ENCODE measurements at regions not wholly inside any gene's neighbourhood (a gene's known extent, or its start where the extent isn't known, plus 50 kb on each side); places are given as distances from the start of the nearest gene placed in this dataset.

DNA sequence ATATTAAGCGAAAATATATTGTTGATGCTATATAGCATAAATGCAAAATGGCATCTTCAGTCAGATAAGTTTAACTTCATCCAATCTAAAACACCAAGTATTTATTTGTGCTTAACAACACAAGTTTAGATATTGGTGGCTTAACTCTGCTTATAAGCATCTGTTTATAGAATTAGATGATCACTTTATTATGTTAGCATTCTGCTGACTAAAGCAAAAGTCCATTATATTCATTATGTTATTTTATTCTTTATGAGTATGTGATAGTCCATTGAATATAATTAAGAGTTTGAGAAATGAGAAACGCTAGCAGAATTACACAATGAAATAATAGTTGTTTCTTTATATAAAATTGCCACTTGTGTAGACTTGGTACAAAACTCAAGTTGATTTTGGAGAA is 401.2 kb upstream of the CDH7 start:
- ATAC-seq (ENCODE audit: insufficient read depth, low read depth) (no peak), DNase-seq (no peak)
- H3K79me2 ChIP-seq (ENCODE audit: insufficient read depth, low read length) = no peaks in the 10 kb centered on the region
- no peaks in the 10 kb centered on the region for H3K4me1 ChIP-seq (ENCODE audit: insufficient read depth, low read length)
- no peak overlapping the region for H3K9ac ChIP-seq (ENCODE audit: low read depth, low read length)
- H3K27ac ChIP-seq (ENCODE audit: low read length) = no peak overlapping the region
- H3K9me3 ChIP-seq (ENCODE audit: insufficient read depth, low read length, severe bottlenecking) = no peaks in the 10 kb centered on the region
- H3K36me3 ChIP-seq (ENCODE audit: insufficient read depth, low read length) = no peaks in the 10 kb centered on the region
- H3K4me3 ChIP-seq (ENCODE audit: low read depth in 1 of 2, low read length in 2 of 2) = no peak overlapping the region
- H2AFZ ChIP-seq (ENCODE audit: low read depth, low read length) = no peak overlapping the region
- H4K20me1 ChIP-seq (ENCODE audit: insufficient read depth, low read length) = no peaks in the 10 kb centered on the region
- TF ChIP-seq CTCF (IDR thresholded peaks at IDR 0.05; ENCODE audit: borderline replicate concordance, extremely low read depth, low read length, poor library complexity, severe bottlenecking) = no peak
- no peak for TF ChIP-seq EZH2 (IDR thresholded peaks at IDR 0.05; ENCODE audit: borderline replicate concordance, low read depth, low read length, severe bottlenecking)
- no peaks in the 10 kb centered on the region for H3K27me3 ChIP-seq (ENCODE audit: insufficient read depth, low read length, poor library complexity)
- H3K4me2 ChIP-seq (ENCODE audit: insufficient read depth, low read length) = no peak overlapping the region

GRCh38 chr18:65347446-65347845 is 403.4 kb upstream of the CDH7 start:
- Histone ChIP-seq H3K36me3 (ENCODE audit: insufficient read depth, low read length) (no peaks in the 10 kb centered on the region), H3K4me3 (ENCODE audit: low read depth in 1 of 2, low read length in 2 of 2) (no peak overlapping the region), H3K27me3 (ENCODE audit: insufficient read depth, low read length, poor library complexity) (no peaks in the 10 kb centered on the region), H3K9ac (ENCODE audit: low read depth, low read length) (no peak overlapping the region), H3K9me3 (ENCODE audit: insufficient read depth, low read length, severe bottlenecking) (no peaks in the 10 kb centered on the region), H3K27ac (ENCODE audit: low read length) (no peak overlapping the region), H4K20me1 (ENCODE audit: insufficient read depth, low read length) (no peaks in the 10 kb centered on the region), H2AFZ (ENCODE audit: low read depth, low read length) (no peak overlapping the region), H3K4me2 (ENCODE audit: insufficient read depth, low read length) (no peak overlapping the region), H3K79me2 (ENCODE audit: insufficient read depth, low read length) (no peaks in the 10 kb centered on the region), H3K4me1 (ENCODE audit: insufficient read depth, low read length) (no peaks in the 10 kb centered on the region)
- ATAC-seq (ENCODE audit: insufficient read depth, low read depth) (no peak), DNase-seq (no peak)
- no peak for TF ChIP-seq CTCF (IDR thresholded peaks at IDR 0.05; ENCODE audit: borderline replicate concordance, extremely low read depth, low read length, poor library complexity, severe bottlenecking)
- TF ChIP-seq EZH2 (IDR thresholded peaks at IDR 0.05; ENCODE audit: borderline replicate concordance, low read depth, low read length, severe bottlenecking) = no peak

GRCh38 chr18:65346086-65346485 is 404.7 kb upstream of the CDH7 start:
- no peaks in the 10 kb centered on the region for H3K9me3 ChIP-seq (ENCODE audit: insufficient read depth, low read length, severe bottlenecking)
- H3K4me2 ChIP-seq (ENCODE audit: insufficient read depth, low read length) = no peak overlapping the region
- H3K4me3 ChIP-seq (ENCODE audit: low read depth in 1 of 2, low read length in 2 of 2) = no peak overlapping the region
- no peak overlapping the region for H2AFZ ChIP-seq (ENCODE audit: low read depth, low read length)
- H3K27ac ChIP-seq (ENCODE audit: low read length) = no peak overlapping the region
- DNase-seq (no peak), ATAC-seq (ENCODE audit: insufficient read depth, low read depth) (no peak)
- H3K79me2 ChIP-seq (ENCODE audit: insufficient read depth, low read length) = no peaks in the 10 kb centered on the region
- H3K4me1 ChIP-seq (ENCODE audit: insufficient read depth, low read length) = no peaks in the 10 kb centered on the region
- TF ChIP-seq CTCF (IDR thresholded peaks at IDR 0.05; ENCODE audit: borderline replicate concordance, extremely low read depth, low read length, poor library complexity, severe bottlenecking) (no peak), EZH2 (IDR thresholded peaks at IDR 0.05; ENCODE audit: borderline replicate concordance, low read depth, low read length, severe bottlenecking) (no peak)
- no peak overlapping the region for H3K9ac ChIP-seq (ENCODE audit: low read depth, low read length)
- H3K27me3 ChIP-seq (ENCODE audit: insufficient read depth, low read length, poor library complexity) = no peaks in the 10 kb centered on the region
- H3K36me3 ChIP-seq (ENCODE audit: insufficient read depth, low read length) = no peaks in the 10 kb centered on the region
- no peaks in the 10 kb centered on the region for H4K20me1 ChIP-seq (ENCODE audit: insufficient read depth, low read length)

- H3K27ac ChIP-seq (ENCODE audit: low read length) = no peak overlapping the region
- no peaks in the 10 kb centered on the region for H3K9me3 ChIP-seq (ENCODE audit: insufficient read depth, low read length, severe bottlenecking)
- TF ChIP-seq CTCF (IDR thresholded peaks at IDR 0.05; ENCODE audit: borderline replicate concordance, extremely low read depth, low read length, poor library complexity, severe bottlenecking) (no peak), EZH2 (IDR thresholded peaks at IDR 0.05; ENCODE audit: borderline replicate concordance, low read depth, low read length, severe bottlenecking) (no peak)
- H3K79me2 ChIP-seq (ENCODE audit: insufficient read depth, low read length) = no peaks in the 10 kb centered on the region
- no peak overlapping the region for H3K4me2 ChIP-seq (ENCODE audit: insufficient read depth, low read length)
- no peak overlapping the region for H3K4me3 ChIP-seq (ENCODE audit: low read depth in 1 of 2, low read length in 2 of 2)
- no peaks in the 10 kb centered on the region for H3K4me1 ChIP-seq (ENCODE audit: insufficient read depth, low read length)
- H3K27me3 ChIP-seq (ENCODE audit: insufficient read depth, low read length, poor library complexity) = no peaks in the 10 kb centered on the region
- ATAC-seq (ENCODE audit: insufficient read depth, low read depth) (no peak), DNase-seq (no peak)
- no peak overlapping the region for H2AFZ ChIP-seq (ENCODE audit: low read depth, low read length)
- no peak overlapping the region for H3K9ac ChIP-seq (ENCODE audit: low read depth, low read length)
- no peaks in the 10 kb centered on the region for H4K20me1 ChIP-seq (ENCODE audit: insufficient read depth, low read length)
- no peaks in the 10 kb centered on the region for H3K36me3 ChIP-seq (ENCODE audit: insufficient read depth, low read length)
These were observed 407.2 kb upstream of the CDH7 start for GRCh38 chr18:65343571-65343970.

Data from DND-41 (cell line).